ENCODE measurements at regions not wholly inside any gene's neighbourhood (a gene's known extent, or its start where the extent isn't known, plus 50 kb on each side); places are given as distances from the start of the nearest gene placed in this dataset.
"Not testable (repeated sequence)": the region's sequence is repeated elsewhere in the genome, so short reads cannot be mapped to it uniquely, and the experiment has no call there.

GRCh38 chr5:63743096-63743798 lies 219.0 kb downstream of the HTR1A start:
- Histone ChIP-seq H3K27me3 (ENCODE audit: insufficient read depth, low read length) (no peaks in the 10 kb centered on the region), H2AFZ (ENCODE audit: low read length) (no peak overlapping the region), H3K9ac (ENCODE audit: low read length) (no peak overlapping the region), H3K27ac (ENCODE audit: low read depth, low read length, poor library complexity, severe bottlenecking) (no peak overlapping the region), H3K9me2 (ENCODE audit: low read depth, low read length) (no peaks in the 10 kb centered on the region), H3K79me2 (ENCODE audit: insufficient read depth, low read length) (no peaks in the 10 kb centered on the region), H3F3A (ENCODE audit: insufficient read depth, low read length) (no peaks in the 10 kb centered on the region), H4K20me1 (ENCODE audit: insufficient read depth, low read length) (no peaks in the 10 kb centered on the region), H3K9me3 (ENCODE audit: low read length) (no peaks in the 10 kb centered on the region), H3K36me3 (ENCODE audit: insufficient read depth, low read length) (no peaks in the 10 kb centered on the region), H3K4me2 (ENCODE audit: low read length) (no peak overlapping the region), H3K4me3 (ENCODE audit: low read depth, low read length, poor library complexity, severe bottlenecking) (no peak overlapping the region), H3K4me1 (ENCODE audit: insufficient read depth, low read length, severe bottlenecking) (no peaks in the 10 kb centered on the region)
- TF ChIP-seq CTCF (IDR thresholded peaks at IDR 0.05; ENCODE audit: low read length) (no peak), EZH2 (IDR thresholded peaks at IDR 0.05; ENCODE audit: borderline replicate concordance, low read length) (no peak)

- H3K27ac ChIP-seq (ENCODE audit: low read depth, low read length, poor library complexity, severe bottlenecking); H3K9me3 ChIP-seq (ENCODE audit: low read length); H2AFZ ChIP-seq (ENCODE audit: low read length); H3K4me2 ChIP-seq (ENCODE audit: low read length); H4K20me1 ChIP-seq (ENCODE audit: insufficient read depth, low read length); H3K9me2 ChIP-seq (ENCODE audit: low read depth, low read length); H3K4me3 ChIP-seq (ENCODE audit: low read depth, low read length, poor library complexity, severe bottlenecking); H3K79me2 ChIP-seq (ENCODE audit: insufficient read depth, low read length); H3K4me1 ChIP-seq (ENCODE audit: insufficient read depth, low read length, severe bottlenecking); H3K36me3 ChIP-seq (ENCODE audit: insufficient read depth, low read length); H3K27me3 ChIP-seq (ENCODE audit: insufficient read depth, low read length); H3K9ac ChIP-seq (ENCODE audit: low read length); H3F3A ChIP-seq (ENCODE audit: insufficient read depth, low read length): not testable (repeated sequence)
Observed at GRCh38 chr5:63732880-63733279, 229.4 kb downstream of the HTR1A start.

GRCh38 chr5:63727583-63727982 lies 234.7 kb downstream of the HTR1A start:
- H3K4me3 ChIP-seq (ENCODE audit: low read depth, low read length, poor library complexity, severe bottlenecking), result no peak overlapping the region
- no peaks in the 10 kb centered on the region for H3K4me1 ChIP-seq (ENCODE audit: insufficient read depth, low read length, severe bottlenecking)
- H2AFZ ChIP-seq (ENCODE audit: low read length), result no peak overlapping the region
- H3K4me2 ChIP-seq (ENCODE audit: low read length), result no peak overlapping the region
- no peaks in the 10 kb centered on the region for H4K20me1 ChIP-seq (ENCODE audit: insufficient read depth, low read length)
- TF ChIP-seq EZH2 (IDR thresholded peaks at IDR 0.05; ENCODE audit: borderline replicate concordance, low read length) (no peak), CTCF (IDR thresholded peaks at IDR 0.05; ENCODE audit: low read length) (no peak)
- no peak overlapping the region for H3K9ac ChIP-seq (ENCODE audit: low read length)
- H3K27ac ChIP-seq (ENCODE audit: low read depth, low read length, poor library complexity, severe bottlenecking), result no peak overlapping the region
- H3K36me3 ChIP-seq (ENCODE audit: insufficient read depth, low read length), result no peaks in the 10 kb centered on the region
- no peaks in the 10 kb centered on the region for H3K9me2 ChIP-seq (ENCODE audit: low read depth, low read length)
- H3K27me3 ChIP-seq (ENCODE audit: insufficient read depth, low read length), result no peaks in the 10 kb centered on the region
- H3F3A ChIP-seq (ENCODE audit: insufficient read depth, low read length), result no peaks in the 10 kb centered on the region
- H3K9me3 ChIP-seq (ENCODE audit: low read length), result no peaks in the 10 kb centered on the region
- no peaks in the 10 kb centered on the region for H3K79me2 ChIP-seq (ENCODE audit: insufficient read depth, low read length)

GRCh38 chr5:63726496-63726895 lies 235.7 kb downstream of the HTR1A start:
- Histone ChIP-seq H3F3A (ENCODE audit: insufficient read depth, low read length) (no peaks in the 10 kb centered on the region), H3K4me2 (ENCODE audit: low read length) (no peak overlapping the region), H4K20me1 (ENCODE audit: insufficient read depth, low read length) (no peaks in the 10 kb centered on the region), H3K4me3 (ENCODE audit: low read depth, low read length, poor library complexity, severe bottlenecking) (no peak overlapping the region), H3K27ac (ENCODE audit: low read depth, low read length, poor library complexity, severe bottlenecking) (no peak overlapping the region), H3K9me3 (ENCODE audit: low read length) (no peaks in the 10 kb centered on the region), H2AFZ (ENCODE audit: low read length) (no peak overlapping the region), H3K9ac (ENCODE audit: low read length) (no peak overlapping the region), H3K79me2 (ENCODE audit: insufficient read depth, low read length) (no peaks in the 10 kb centered on the region), H3K27me3 (ENCODE audit: insufficient read depth, low read length) (no peaks in the 10 kb centered on the region), H3K9me2 (ENCODE audit: low read depth, low read length) (no peaks in the 10 kb centered on the region), H3K36me3 (ENCODE audit: insufficient read depth, low read length) (no peaks in the 10 kb centered on the region), H3K4me1 (ENCODE audit: insufficient read depth, low read length, severe bottlenecking) (no peaks in the 10 kb centered on the region)
- TF ChIP-seq EZH2 (IDR thresholded peaks at IDR 0.05; ENCODE audit: borderline replicate concordance, low read length) (no peak), CTCF (IDR thresholded peaks at IDR 0.05; ENCODE audit: low read length) (no peak)

All from OCI-LY1 (cell line).